Breast epithelium (tissue), 3 donors: ENCODE measurements at regions not wholly inside any gene's neighbourhood (a gene's known extent, or its start where the extent isn't known, plus 50 kb on each side); places are given as distances from the start of the nearest gene placed in this dataset.

ENCODE experiments used
- POLR2A ChIP-seq: fragments of 450-650 bp; IDR thresholded peaks from one replicate; pipeline ENCODE4 v1.6.1; 2016; ENCODE audit warnings: antibody characterized with exemption, mild to moderate bottlenecking, moderate library complexity
- POLR2AphosphoS5 ChIP-seq, 3 donors: sonication (generic); formaldehyde crosslinking; IDR thresholded peaks; one replicate each; pipeline ENCODE4 v1.6.1; 2017; ENCODE audit warnings: antibody characterized with exemption in 3 of 3
- TF ChIP-seq, protein P1 (sequence below), 3 donors: fragments of 450-650 bp; IDR thresholded peaks; one replicate each; pipeline ENCODE4 v1.5.1; 2016 to 2017; ENCODE audit warnings: antibody characterized with exemption in 3 of 3, mild to moderate bottlenecking in 3 of 3, moderate library complexity in 3 of 3

DNA sequence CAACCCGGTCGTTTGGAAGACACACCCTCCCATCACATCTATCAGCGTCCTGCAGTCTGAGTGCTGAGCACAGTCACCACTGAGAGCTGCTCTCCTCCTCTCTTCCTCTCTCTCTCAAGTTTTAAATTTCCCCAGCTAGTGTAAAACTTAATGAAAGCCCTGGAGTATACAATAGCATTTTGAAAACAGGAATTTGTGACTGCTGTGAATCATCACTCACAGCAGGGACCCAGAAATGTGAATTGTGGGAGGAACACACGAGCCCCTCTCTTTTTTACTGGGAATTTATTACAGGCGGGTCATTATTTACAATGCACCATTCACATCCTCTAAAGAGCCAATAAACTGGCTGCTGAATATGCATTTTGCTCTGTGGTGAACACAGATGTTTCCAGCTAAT is 185.0 kb upstream of the SMIM21 start:
- TF ChIP-seq, protein P1, sequence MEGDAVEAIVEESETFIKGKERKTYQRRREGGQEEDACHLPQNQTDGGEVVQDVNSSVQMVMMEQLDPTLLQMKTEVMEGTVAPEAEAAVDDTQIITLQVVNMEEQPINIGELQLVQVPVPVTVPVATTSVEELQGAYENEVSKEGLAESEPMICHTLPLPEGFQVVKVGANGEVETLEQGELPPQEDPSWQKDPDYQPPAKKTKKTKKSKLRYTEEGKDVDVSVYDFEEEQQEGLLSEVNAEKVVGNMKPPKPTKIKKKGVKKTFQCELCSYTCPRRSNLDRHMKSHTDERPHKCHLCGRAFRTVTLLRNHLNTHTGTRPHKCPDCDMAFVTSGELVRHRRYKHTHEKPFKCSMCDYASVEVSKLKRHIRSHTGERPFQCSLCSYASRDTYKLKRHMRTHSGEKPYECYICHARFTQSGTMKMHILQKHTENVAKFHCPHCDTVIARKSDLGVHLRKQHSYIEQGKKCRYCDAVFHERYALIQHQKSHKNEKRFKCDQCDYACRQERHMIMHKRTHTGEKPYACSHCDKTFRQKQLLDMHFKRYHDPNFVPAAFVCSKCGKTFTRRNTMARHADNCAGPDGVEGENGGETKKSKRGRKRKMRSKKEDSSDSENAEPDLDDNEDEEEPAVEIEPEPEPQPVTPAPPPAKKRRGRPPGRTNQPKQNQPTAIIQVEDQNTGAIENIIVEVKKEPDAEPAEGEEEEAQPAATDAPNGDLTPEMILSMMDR (IDR thresholded peaks at IDR 0.05), result no peak
- TF ChIP-seq POLR2A (no peak), POLR2AphosphoS5 (IDR thresholded peaks at IDR 0.05) (no peak)
